22Rv1 (cell line): ENCODE measurements at regions not wholly inside any gene's neighbourhood (a gene's known extent, or its start where the extent isn't known, plus 50 kb on each side); places are given as distances from the start of the nearest gene placed in this dataset.

Experiments
- H3K27ac ChIP-seq: fragments of 450-650 bp; 2 replicates; pipeline ENCODE4 v1.5.1; 2017
- CTCF ChIP-seq: fragments of 450-650 bp; IDR thresholded peaks from 2 replicates; pipeline ENCODE4 v1.5.1; 2017; ENCODE audit warnings: mild to moderate bottlenecking
- ZFX ChIP-seq: fragments of 450-650 bp; IDR thresholded peaks from 2 replicates; pipeline ENCODE4 v1.6.1; 2017; ENCODE audit warnings: antibody characterized with exemption, borderline replicate concordance

GRCh38 chr20:52349806-52350205 is 158.2 kb upstream of the ZFP64 start:
- H3K27ac ChIP-seq = no peak overlapping the region
- TF ChIP-seq ZFX = no peak
- no peak for TF ChIP-seq CTCF

GRCh38 chr20:52348434-52348833 is 156.9 kb upstream of the ZFP64 start:
- TF ChIP-seq ZFX (no peak), CTCF (no peak)
- no peak overlapping the region for H3K27ac ChIP-seq

DNA sequence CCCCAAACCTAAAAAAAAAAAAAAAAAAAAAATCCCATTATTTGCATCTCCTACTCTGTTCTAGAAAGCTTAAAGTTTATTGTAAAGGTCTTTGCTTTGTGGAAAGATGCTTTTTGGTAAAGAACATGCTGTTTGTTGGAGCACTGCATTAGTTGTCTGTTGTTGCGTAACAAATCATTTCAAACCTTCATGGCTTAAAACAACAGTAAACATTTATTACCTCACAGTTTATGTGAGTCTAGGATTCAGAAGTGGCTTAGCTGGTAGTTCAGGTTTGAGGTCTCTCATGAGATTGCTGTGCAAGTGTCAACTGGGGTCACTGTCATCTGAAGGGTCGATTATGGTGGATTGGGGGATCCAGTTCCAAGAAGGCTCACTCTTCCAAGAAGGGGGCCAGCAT is 155.2 kb upstream of the ZFP64 start:
- no peak for TF ChIP-seq CTCF
- H3K27ac ChIP-seq = no peak overlapping the region

GRCh38 chr20:52342913-52343312 is 151.3 kb upstream of the ZFP64 start:
- no peak for TF ChIP-seq ZFX
- TF ChIP-seq CTCF = no peak
- H3K27ac ChIP-seq = no peak overlapping the region

DNA sequence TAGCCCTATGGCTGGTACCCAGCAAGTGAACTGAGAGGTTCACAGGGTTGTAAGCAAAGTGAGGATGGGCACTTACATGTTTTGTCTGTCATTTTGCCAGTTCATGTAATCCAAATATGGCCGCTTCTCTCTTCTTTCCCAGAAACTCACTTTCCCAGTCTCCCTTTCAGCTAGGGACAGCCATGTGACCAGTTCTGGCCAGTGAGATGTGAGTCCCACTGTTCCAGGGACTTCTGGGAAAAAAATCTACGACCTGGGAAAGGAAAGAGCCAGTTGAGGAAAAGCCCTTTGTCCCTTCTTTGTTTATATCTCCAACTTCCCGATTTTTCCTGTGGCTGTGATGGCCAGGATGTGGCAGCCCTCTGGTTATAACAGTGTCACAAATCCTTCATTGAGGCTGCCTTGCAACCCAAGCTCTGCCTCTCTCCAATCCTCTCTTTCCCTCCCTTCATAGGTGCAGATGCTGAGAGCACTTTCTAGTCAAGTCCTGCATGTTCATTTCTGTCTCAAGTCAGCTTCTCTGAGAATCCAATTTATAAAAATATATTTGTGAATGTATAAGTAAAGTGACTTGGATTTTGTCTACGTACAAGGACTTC is 148.6 kb upstream of the ZFP64 start:
- H3K27ac ChIP-seq = no peak overlapping the region
- TF ChIP-seq CTCF = no peak
- no peak for TF ChIP-seq ZFX

- TF ChIP-seq CTCF (no peak), ZFX (no peak)
- H3K27ac ChIP-seq = no peak overlapping the region
Observed at GRCh38 chr20:52332649-52333250, 141.2 kb upstream of the ZFP64 start.

DNA sequence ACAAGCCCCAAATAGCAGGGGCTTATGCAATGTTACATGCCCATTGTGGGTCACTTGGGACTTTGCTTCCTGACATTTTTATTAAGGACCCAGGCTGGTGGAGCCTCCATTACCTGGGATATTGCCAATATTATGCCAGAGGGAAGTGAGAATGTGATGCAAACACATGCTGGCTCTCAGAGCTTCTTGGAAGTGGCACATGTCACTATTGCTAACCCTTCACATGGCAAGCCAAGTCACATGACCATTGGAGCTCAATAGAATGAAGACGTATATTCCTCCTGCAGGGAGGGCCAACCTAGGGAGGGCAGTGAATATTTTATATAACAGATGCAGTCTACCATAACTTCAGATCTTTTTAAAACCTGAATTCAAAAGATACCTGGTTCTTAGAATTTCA is 140.7 kb upstream of the ZFP64 start:
- TF ChIP-seq ZFX (no peak), CTCF (no peak)
- H3K27ac ChIP-seq = no peak overlapping the region
